ENCODE measurements at regions not wholly inside any gene's neighbourhood (a gene's known extent, or its start where the extent isn't known, plus 50 kb on each side); places are given as distances from the start of the nearest gene placed in this dataset.

GRCh38 chr13:38537051-38537450 lies 149.8 kb upstream of the FREM2 start:
- no peak for TF ChIP-seq Cebpa-rat (IDR thresholded peaks at IDR 0.05)
- H3K4me2 ChIP-seq: no peak overlapping the region
- H3K9me3 ChIP-seq (replicated peaks in 1 of 11): no peaks in the 10 kb centered on the region
- H4K20me1 ChIP-seq: no peaks in the 10 kb centered on the region
- no peaks in the 10 kb centered on the region for H3K4me1 ChIP-seq
- no peaks in the 10 kb centered on the region for H3K36me3 ChIP-seq
- H3K27me3 ChIP-seq: no peaks in the 10 kb centered on the region
- H3K27ac ChIP-seq: no peak overlapping the region
- H3K4me3 ChIP-seq: no peak overlapping the region
- H3K9ac ChIP-seq: no peak overlapping the region

DNA sequence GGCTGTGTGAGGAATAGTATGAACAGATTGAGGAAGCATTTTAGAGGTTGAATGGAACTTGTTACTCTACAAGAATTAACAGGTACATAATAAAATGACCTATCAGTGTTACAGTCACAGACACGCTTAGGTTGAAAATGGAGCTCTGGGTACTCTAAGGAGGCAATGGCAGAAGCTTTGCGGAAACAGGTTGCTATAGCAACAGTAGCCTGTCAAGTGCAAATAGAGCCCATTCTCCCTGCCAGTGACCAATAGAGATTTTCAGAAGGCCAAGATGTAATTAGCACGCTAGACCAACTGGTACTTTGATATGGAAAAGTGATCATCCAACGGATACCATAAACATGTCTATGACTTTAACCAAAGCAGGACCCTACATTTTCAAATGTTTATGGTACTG lies 148.5 kb upstream of the FREM2 start:
- H4K20me1 ChIP-seq: no peaks in the 10 kb centered on the region
- H3K36me3 ChIP-seq: no peaks in the 10 kb centered on the region
- no peak overlapping the region for H3K27ac ChIP-seq
- no peak for TF ChIP-seq Cebpa-rat (IDR thresholded peaks at IDR 0.05)
- H3K4me3 ChIP-seq: no peak overlapping the region
- no peaks in the 10 kb centered on the region for H3K27me3 ChIP-seq
- no peaks in the 10 kb centered on the region for H3K9me3 ChIP-seq (replicated peaks in 1 of 11)
- no peak overlapping the region for H3K4me2 ChIP-seq
- H3K9ac ChIP-seq: no peak overlapping the region
- no peaks in the 10 kb centered on the region for H3K4me1 ChIP-seq

DNA sequence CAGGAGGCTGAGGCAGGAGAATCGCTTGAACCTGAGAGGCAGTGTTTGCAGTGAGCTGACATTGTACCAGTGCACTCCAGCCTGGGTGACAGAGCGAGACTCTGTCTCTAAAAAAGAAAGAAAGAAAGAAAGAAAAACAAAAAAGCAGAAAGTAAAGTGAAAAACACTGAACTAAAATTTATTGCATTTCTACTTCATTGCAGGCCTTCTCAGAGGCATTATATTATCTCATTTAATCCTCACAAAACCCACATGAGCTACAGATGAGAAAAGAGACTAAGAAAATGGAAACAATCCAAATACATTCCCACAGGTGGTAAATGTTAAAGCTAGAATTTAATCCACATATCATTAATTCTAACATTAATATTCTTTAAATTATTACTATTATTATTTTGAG lies 147.2 kb upstream of the FREM2 start:
- Histone ChIP-seq H3K9ac (no peak overlapping the region), H3K4me3 (no peak overlapping the region), H3K4me1 (no peaks in the 10 kb centered on the region), H4K20me1 (no peaks in the 10 kb centered on the region), H3K27ac (no peak overlapping the region), H3K9me3 (replicated peaks in 1 of 11) (no peaks in the 10 kb centered on the region), H3K4me2 (no peak overlapping the region), H3K27me3 (no peaks in the 10 kb centered on the region), H3K36me3 (no peaks in the 10 kb centered on the region)
- TF ChIP-seq Cebpa-rat (IDR thresholded peaks at IDR 0.05): no peak

- Histone ChIP-seq H3K9ac (no peak overlapping the region), H4K20me1 (no peaks in the 10 kb centered on the region), H3K4me2 (no peak overlapping the region), H3K4me3 (no peak overlapping the region), H3K27ac (no peak overlapping the region), H3K9me3 (replicated peaks in 1 of 11) (no peaks in the 10 kb centered on the region), H3K27me3 (no peaks in the 10 kb centered on the region), H3K36me3 (no peaks in the 10 kb centered on the region), H3K4me1 (no peaks in the 10 kb centered on the region)
- TF ChIP-seq Cebpa-rat (IDR thresholded peaks at IDR 0.05): no peak
Measured at GRCh38 chr13:38542601-38543000, 144.3 kb upstream of the FREM2 start.

- Histone ChIP-seq H3K9me3 (replicated peaks in 1 of 11) (no peaks in the 10 kb centered on the region), H3K4me2 (no peak overlapping the region), H3K9ac (no peak overlapping the region), H4K20me1 (no peaks in the 10 kb centered on the region), H3K27ac (no peak overlapping the region), H3K27me3 (no peaks in the 10 kb centered on the region), H3K4me3 (no peak overlapping the region), H3K36me3 (no peaks in the 10 kb centered on the region), H3K4me1 (no peaks in the 10 kb centered on the region)
- no peak for TF ChIP-seq Cebpa-rat (IDR thresholded peaks at IDR 0.05)
Measured at GRCh38 chr13:38543561-38543960, 143.3 kb upstream of the FREM2 start.

DNA sequence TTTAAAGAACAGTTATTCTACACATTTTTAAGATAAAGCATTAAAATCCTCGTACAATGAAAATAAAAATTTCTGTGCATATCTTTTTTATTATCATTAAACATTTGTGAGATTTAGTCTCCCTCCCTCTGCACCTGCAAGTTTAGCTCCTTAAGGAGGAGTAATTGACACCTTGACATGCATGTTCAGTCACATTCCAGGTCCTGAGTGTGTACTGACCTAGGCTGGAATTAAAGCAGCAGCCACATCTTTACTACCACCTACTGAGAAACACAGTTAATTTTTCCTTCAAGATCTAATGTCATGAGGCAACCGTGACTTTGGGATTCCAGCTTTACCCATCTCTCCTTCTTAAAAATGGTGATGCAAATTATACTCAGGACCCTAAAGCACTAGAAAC lies 123.1 kb upstream of the FREM2 start:
- H3K9me3 ChIP-seq (replicated peaks in 1 of 11): no peaks in the 10 kb centered on the region
- H3K4me3 ChIP-seq: no peak overlapping the region
- H3K27ac ChIP-seq: no peak overlapping the region
- H3K4me1 ChIP-seq: no peaks in the 10 kb centered on the region
- no peaks in the 10 kb centered on the region for H3K27me3 ChIP-seq
- H3K9ac ChIP-seq: no peak overlapping the region
- no peak for TF ChIP-seq Cebpa-rat (IDR thresholded peaks at IDR 0.05)
- no peak overlapping the region for H3K4me2 ChIP-seq
- H3K36me3 ChIP-seq: no peaks in the 10 kb centered on the region
- no peaks in the 10 kb centered on the region for H4K20me1 ChIP-seq

GRCh38 chr13:38564256-38565150 lies 122.4 kb upstream of the FREM2 start:
- no peaks in the 10 kb centered on the region for H3K36me3 ChIP-seq
- H3K9ac ChIP-seq: no peak overlapping the region
- H3K4me3 ChIP-seq: no peak overlapping the region
- H4K20me1 ChIP-seq: no peaks in the 10 kb centered on the region
- H3K27me3 ChIP-seq: no peaks in the 10 kb centered on the region
- no peak for TF ChIP-seq Cebpa-rat (IDR thresholded peaks at IDR 0.05)
- no peaks in the 10 kb centered on the region for H3K4me1 ChIP-seq
- no peak overlapping the region for H3K27ac ChIP-seq
- no peaks in the 10 kb centered on the region for H3K9me3 ChIP-seq (replicated peaks in 1 of 11)
- no peak overlapping the region for H3K4me2 ChIP-seq

DNA sequence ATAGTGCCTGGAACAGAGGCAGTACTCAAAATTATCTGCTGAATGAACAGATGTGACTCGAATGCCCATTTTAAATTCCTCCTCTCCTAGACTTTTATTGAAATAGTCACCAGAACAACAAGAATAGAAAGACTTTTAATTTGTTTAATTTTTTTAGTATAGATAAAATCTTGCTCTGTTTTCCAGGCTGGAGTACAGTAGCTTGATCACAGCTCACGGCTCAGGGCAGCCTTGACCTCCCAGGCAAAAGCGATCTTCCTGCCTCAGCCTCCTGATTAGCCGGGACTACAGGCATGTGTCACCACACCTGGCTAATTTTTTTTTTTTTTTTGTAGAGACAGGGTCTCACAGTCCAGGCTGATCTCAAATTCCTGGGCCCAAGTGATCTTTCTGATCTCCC lies 120.9 kb upstream of the FREM2 start:
- Histone ChIP-seq H4K20me1 (no peaks in the 10 kb centered on the region), H3K27ac (no peak overlapping the region), H3K9ac (no peak overlapping the region), H3K4me1 (no peaks in the 10 kb centered on the region), H3K4me3 (no peak overlapping the region), H3K9me3 (replicated peaks in 1 of 11) (no peaks in the 10 kb centered on the region), H3K4me2 (no peak overlapping the region), H3K27me3 (no peaks in the 10 kb centered on the region), H3K36me3 (no peaks in the 10 kb centered on the region)
- no peak for TF ChIP-seq Cebpa-rat (IDR thresholded peaks at IDR 0.05)

DNA sequence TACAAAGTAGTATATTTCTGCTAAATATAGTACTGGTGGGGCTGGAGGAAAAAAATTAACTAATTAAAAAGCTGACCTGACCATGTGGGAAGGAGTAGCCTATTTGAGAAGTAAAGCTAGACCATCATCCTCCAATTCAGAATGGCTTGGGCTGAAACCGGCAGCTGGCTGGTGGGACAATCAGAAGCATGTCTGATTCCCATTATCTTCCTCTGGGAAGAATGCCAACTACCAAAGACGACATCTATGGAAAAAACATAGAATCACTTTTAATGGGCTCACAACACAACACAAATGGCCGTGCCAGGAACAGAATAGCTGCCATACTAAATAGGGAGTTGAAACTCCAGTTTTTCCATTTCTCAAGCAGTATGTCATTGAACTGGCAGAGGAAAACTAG lies 120.4 kb upstream of the FREM2 start:
- Histone ChIP-seq H3K27me3 (no peaks in the 10 kb centered on the region), H4K20me1 (no peaks in the 10 kb centered on the region), H3K27ac (no peak overlapping the region), H3K36me3 (no peaks in the 10 kb centered on the region), H3K4me1 (no peaks in the 10 kb centered on the region), H3K4me2 (no peak overlapping the region), H3K4me3 (no peak overlapping the region), H3K9me3 (replicated peaks in 1 of 11) (no peaks in the 10 kb centered on the region), H3K9ac (no peak overlapping the region)
- TF ChIP-seq Cebpa-rat (IDR thresholded peaks at IDR 0.05): no peak

GRCh38 chr13:38570706-38571105 lies 116.2 kb upstream of the FREM2 start:
- Histone ChIP-seq H3K27ac (no peak overlapping the region), H3K9ac (no peak overlapping the region), H3K9me3 (replicated peaks in 1 of 11) (no peaks in the 10 kb centered on the region), H3K36me3 (no peaks in the 10 kb centered on the region), H3K4me2 (no peak overlapping the region), H3K27me3 (no peaks in the 10 kb centered on the region), H3K4me3 (no peak overlapping the region), H4K20me1 (no peaks in the 10 kb centered on the region), H3K4me1 (no peaks in the 10 kb centered on the region)
- TF ChIP-seq Cebpa-rat (IDR thresholded peaks at IDR 0.05): no peak
